Renal cortical epithelial cell (primary cell): ENCODE measurements at regions not wholly inside any gene's neighbourhood (a gene's known extent, or its start where the extent isn't known, plus 50 kb on each side); places are given as distances from the start of the nearest gene placed in this dataset.

Source experiments
- DNase-seq: peaks from one replicate; pipeline ENCODE4 v3.0.0-alpha.2; 2011; ENCODE audit warnings: low read depth

- DNase-seq: no peak
Measured at GRCh38 chr1:59243978-59244377, 52.9 kb upstream of the FGGY start.

DNA sequence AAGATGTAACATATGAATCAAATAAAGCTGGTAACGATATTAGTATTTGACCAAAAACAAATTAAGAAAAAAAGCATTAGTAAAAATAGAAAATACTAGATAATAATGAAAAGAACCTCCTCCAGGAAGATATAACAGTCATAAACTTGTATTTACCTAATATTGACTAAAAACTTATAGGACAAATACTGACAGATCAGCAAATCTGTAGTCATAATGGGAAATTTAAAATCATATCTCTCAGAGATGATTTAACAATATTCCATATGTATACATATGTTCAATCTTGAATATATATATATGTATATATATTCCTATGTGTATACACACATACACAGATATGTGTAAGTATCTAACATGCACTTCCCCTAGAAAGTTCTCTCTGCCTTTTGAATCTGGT, 52.0 kb upstream of the FGGY start:
- DNase-seq: no peak
